ENCODE measurements at regions not wholly inside any gene's neighbourhood (a gene's known extent, or its start where the extent isn't known, plus 50 kb on each side); places are given as distances from the start of the nearest gene placed in this dataset.

DNA sequence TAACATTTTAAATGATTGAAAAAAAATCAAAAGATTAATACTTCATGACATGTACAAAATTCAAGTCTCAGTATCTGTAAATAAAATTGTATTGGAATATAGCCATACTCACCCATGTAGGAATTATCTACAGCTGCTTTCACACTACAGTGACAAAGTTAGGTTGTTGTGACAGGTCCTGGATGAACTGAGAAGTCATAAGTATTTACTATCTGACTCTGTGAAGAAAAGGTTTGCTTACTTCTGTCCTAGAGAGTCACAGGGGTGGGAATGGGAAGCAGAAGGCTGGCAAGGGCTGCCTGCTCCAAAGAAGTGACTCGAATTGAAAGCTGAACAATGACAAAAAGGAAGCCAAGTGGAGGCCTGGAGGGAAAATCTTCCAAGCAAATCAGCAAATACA, 155.2 kb downstream of the SLC30A10 start:
- DNase-seq (ENCODE audit: low spot score), result no peak

GRCh38 chr1:219772265-219773036, 155.9 kb downstream of the SLC30A10 start:
- DNase-seq (ENCODE audit: low spot score), result no peak

DNA sequence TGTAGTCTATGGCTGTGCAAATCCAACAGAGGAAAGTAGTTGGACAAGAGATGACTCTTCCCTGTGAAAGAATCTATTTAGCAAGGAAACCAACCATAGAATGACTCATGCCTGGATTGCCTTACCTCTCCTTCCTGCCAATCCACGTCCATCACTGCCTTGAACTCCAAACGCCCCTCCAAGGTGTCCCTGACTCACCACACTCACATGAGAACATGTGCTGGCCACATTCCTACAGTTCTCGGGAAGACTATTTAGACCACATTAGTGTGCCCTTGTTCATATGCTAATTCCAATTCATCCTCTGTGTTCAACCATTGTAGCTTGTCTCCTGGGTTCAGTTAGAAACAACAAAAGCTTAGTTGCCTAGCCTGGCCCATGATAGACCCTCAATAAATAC, 157.3 kb downstream of the SLC30A10 start:
- no peak for DNase-seq (ENCODE audit: low spot score)

DNA sequence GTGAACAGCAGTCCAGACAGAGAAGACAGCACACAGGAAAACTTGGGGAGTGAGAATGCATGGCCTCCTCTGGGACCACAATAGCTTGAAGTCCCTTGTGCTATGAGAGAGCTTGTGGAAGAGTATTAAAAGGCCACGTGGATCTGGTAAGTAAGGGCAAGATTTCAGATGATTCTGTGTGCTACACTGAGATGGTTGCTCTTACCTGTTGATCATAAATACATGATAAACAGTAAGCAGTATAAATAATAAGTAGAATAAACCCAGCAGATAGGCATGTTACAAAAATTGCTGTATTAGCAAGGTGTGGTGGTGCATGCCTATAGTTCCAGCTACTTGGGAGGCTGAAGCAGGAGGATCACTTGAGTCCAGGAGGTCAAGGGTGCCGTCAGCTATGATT, 150.4 kb upstream of the ZC3H11B start:
- no peak for DNase-seq (ENCODE audit: low spot score)

GRCh38 chr1:219761208-219761860, 148.4 kb upstream of the ZC3H11B start:
- DNase-seq (ENCODE audit: low spot score), result no peak

DNA sequence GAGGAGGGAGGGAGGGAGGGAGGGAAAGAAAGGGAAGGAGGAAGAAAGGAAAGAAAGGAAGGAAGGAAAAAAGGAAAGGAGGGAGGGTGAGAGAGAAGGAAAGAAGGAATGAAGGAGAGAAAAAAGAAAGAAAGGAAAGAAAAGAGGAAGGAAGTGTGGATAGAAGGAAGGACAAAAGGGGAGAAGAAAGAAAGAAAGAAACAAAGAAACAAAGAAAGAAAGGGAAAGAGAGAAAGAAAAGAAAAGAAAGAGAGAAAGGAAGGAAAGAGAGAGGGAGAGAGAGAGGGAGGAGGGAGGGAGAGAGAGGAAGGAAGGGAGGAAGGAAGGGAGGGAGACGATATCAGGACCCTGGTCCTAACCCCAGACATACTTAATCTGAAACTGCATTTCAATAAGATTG, 146.2 kb upstream of the ZC3H11B start:
- no peak for DNase-seq (ENCODE audit: low spot score)

GRCh38 chr1:219757890-219758289, 145.0 kb upstream of the ZC3H11B start:
- DNase-seq (ENCODE audit: low spot score), result no peak

DNA sequence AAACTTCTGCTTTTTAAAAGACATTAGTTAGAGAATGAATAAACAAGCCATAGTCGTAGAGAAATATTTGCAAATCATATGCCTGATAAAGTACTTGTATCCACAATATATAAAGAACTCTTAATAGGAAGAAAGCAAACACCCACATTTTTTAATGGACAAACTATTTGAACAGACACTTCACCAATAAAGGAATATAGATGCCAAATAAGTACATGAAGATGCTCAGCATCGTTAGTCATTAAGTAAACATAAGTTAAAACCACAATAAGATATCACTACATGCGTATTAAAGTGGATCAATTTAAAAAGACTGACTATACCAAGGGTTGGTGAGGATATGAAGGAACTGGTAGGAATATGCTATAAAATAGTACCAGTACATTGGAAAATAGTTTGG, 142.3 kb upstream of the ZC3H11B start:
- no peak for DNase-seq (ENCODE audit: low spot score)

DNA sequence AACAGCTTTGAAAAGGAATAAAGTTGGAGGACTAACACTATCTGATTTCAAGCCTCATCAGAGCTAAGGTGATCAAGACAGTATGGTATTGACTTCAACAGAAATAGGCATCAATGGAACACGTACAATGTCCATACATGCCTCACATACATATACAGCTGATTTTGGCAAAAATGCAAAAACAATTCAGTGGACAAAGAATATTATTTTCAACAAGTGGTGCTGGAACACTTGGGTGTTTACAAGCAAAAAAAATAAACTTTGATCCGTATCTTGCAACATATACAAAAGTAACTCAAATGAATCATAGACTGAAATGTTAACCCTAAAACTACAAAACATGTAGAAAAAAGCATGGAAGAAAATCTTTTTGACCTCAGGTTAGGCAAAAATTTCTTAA, 141.9 kb upstream of the ZC3H11B start:
- no peak for DNase-seq (ENCODE audit: low spot score)

GRCh38 chr1:219753914-219754313, 141.0 kb upstream of the ZC3H11B start:
- no peak for DNase-seq (ENCODE audit: low spot score)

GRCh38 chr1:219752645-219753044, 139.7 kb upstream of the ZC3H11B start:
- DNase-seq (ENCODE audit: low spot score), result no peak

DNA sequence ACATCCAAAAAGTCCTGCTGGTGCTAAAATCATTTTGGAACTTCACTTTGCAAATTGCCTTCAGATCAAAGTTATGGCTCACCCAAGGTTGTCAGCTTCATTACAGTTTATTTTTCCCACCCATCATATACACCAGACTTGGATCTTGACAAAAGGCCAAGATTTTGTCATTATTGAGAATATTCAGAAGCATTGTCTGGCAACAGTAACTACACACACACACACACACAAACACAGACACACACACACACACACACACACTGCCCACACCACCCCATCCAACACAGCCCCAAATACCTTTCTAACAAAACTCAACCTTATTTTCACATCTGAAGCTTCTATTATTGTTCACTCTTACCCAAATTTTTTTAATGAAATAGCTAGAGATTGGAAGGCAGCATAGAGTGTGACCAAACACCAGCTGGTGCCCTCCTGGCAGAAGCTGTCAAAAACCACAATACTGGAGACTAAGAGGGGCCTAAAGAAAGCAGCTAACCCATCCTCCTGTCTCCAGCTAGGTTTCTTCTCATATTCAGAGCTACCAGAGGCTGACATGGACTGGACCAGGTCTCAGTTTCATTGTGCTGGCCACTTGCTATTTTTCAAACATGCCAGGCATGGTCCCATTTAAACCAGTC, 139.1 kb upstream of the ZC3H11B start:
- no peak for DNase-seq (ENCODE audit: low spot score)

DNA sequence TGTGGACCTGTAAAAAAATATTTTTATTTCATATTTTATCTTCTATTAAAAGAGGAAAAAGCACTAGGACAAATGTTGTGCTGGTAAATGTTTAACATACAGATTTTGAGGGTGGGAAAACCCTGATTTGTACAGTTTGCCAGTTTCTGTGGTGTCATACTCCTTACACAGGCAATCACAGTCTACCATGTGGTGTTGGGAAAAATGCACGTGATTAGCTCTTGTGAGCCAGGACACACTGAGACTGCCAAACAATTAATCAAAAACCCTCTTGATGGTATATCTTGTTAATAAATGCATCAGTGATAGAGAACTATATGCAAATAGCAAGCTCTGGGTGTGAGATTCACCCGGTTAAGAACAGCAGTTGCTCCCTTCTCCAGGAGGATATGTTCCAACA, 136.5 kb upstream of the ZC3H11B start:
- DNase-seq (ENCODE audit: low spot score), result no peak

DNA sequence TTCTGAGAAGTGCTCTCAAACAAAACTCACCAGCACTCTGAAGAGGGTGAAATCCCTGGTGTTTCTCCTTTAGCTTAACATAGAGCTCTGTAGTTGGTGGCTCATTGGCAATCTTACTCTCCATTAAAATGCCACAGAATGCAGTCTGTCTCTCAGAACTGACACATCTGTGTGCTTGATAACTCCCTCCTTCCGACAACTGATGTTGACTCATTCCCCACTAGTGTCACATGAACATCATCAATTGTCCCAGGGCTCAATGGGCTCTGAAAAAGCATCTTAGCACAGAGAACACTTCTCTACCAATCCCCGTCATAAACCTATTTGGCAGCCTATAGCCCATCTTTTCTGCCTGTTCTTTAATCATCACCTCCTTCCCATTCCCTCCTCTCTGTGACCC, 133.2 kb upstream of the ZC3H11B start:
- DNase-seq (ENCODE audit: low spot score), result no peak

DNA sequence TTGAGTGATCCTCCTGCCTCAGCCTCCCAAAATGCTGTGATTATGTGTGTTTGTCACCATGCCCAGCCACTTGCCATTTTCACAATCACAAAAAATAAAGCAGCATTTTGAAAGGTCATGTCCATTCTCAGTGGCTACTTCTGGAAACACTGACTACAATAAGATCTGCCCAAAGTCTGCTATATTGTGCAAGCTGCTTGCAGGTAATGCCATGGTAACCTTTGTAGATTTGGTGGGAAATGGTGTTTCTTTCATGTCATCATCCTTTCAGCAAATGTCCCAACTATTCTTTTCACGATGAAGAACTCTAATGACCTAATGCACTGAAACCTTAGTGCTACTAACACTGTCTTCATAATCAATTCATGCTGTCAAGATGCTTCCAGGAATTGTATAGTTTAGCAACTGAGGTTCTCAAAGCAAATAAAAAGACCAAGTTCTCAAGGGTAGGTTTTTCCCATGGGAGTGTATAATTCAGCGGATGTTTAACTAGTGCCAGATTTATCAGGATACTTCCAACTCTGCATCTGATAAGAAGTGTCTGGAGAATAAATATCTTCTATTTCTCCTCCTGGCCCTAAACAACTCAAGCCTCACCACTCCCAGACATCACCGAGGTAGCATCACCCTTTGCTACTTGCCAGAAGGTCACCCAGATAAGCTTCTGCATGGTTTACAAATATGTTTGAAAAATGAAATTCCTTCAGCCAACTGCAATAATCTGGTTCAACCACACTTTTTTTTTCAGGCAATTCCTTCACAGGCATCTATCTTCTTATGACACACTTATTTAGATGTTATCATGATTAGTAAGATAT, 132.0 kb upstream of the ZC3H11B start:
- no peak for DNase-seq (ENCODE audit: low spot score)

DNA sequence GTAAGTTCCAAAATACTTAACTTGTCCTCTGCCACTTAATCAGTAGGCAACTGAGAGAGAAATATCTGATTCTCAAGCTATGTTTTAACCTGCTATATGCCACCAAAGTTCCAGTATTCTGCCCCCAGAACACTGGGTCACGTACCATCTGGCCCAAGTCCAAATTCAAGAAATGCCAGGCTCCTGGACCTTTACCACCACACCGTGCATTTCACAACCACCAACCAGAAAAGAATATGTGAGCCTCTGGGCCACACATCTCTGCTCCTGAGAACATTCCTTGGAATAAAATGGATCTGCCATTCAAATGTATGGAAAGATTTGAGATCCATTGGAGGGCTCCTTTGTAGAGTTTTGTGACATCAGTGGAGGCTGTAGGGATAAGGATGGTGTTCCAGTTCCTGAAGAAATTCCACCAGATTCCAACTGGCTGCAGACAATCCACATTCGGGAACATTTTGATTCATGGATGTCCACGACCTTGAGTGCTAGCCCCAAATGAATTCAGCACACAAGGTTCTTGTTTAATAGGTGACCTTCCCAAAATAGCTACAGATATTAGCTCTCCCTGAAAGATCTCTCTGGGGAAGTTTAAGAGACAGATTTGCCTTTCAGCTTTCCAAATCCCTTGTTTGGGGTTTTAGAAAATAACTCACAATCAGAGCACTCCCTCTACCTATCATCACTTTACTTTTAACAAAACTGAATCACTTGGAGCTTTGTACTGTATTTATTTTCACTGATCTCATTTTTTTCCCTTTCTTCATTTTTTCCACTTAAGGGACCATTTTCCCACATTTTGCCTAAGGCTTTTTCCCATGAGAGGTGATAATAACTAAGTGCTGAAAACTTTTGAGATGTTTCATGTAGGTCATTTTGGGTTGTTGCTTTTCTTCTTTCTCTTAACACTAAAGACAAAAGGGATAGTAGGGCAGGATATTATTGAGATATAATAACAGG, 128.4 kb upstream of the ZC3H11B start:
- no peak for DNase-seq (ENCODE audit: low spot score)

DNA sequence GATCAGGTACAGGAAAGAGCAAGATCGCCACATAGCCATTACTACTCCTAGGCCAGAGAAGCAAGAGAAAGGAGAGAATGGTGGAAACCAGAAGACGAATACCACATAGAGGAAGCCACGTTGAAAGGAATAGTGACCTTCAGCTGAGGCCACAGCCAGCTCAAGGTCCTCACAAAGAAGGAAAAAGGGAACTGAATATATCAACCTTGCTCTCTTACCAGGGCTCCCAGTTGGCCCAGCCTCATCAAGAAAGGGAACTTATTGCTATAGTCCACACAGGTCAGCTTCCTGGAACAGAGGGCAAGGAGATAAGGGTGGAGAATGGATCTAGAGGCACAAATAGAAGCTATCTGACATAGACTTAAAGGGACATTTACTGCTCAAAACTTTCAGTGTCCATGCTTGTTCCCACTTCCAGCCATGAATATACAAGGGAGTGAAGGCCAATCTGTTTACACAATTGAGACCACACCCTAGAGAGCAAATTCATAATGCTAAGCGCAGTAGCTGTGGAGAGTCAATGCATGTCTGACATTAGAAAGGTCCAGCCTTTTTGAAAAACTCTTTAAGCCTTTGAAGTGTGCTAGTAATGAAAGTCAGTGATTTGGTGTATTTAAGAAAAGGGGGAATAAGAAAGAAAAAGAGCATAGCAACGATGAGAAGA, 120.7 kb upstream of the ZC3H11B start:
- no peak for DNase-seq (ENCODE audit: low spot score)

DNA sequence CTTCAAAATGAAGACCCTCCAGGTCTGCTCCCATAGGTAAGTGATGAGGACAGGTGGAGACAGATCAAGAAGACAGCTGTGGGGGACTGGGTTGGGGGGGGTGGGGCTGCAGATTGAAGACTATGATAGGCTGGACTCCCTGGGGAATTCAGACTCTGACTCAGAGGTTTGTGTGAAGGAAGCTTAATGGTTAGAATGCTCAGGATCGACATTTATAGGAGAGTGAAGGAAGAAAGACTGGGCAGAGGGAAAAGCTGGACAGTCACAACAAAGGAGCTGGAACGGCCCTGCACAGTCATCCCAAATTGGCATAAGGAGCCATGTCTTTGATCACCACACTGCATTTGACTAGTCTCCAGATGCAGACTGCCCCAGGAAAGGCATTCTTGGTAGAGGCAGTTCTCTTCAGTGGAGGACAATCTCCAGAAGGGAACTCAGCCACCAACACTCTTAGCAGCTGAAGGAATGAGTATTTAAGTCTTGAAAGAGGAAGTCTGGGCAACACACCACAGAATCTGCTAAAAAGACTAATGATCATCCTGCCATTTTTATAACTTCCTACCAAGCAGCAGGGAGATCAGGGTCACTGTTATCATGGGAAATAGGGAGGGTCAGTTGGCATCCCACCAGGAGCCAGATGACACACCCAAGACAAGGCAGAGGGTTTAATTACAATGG, 120.0 kb upstream of the ZC3H11B start:
- no peak for DNase-seq (ENCODE audit: low spot score)

DNA sequence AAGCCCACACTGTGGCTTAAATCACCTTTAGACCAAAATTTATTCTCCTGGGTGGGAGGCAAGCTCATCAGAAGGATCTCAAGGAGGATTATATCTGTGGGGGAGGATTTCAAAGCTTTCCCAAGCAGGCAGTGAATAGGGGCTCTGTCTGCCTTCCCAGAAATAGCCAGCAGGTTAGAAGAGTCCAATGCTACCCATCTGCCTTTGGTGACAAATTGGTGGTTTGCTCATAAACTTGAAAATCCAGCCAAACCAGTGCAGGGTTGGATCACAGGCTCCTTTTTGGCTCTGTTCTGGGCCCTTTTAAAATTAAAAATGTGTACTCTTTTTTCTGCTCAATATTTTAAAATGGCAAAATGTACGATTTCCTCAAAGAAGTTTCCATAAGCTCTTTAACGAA, 118.9 kb upstream of the ZC3H11B start:
- DNase-seq (ENCODE audit: low spot score), result no peak
